SH-SY5Y (cell line): ENCODE measurements at regions not wholly inside any gene's neighbourhood (a gene's known extent, or its start where the extent isn't known, plus 50 kb on each side); places are given as distances from the start of the nearest gene placed in this dataset.

ENCODE experiments used
- GATA2 ChIP-seq: IDR thresholded peaks from 2 replicates; pipeline ENCODE4 v1.6.1; 2011; ENCODE audit warnings: mild to moderate bottlenecking, low read depth, low read length
- GATA3 ChIP-seq: IDR thresholded peaks from 2 replicates; pipeline ENCODE4 v1.6.1; 2011; ENCODE audit warnings: low read depth, mild to moderate bottlenecking, low read length, moderate library complexity

GRCh38 chr16:73526011-73526804, 478.3 kb upstream of the ZFHX3 start:
- TF ChIP-seq GATA2 (no peak), GATA3 (no peak)

GRCh38 chr16:73523209-73523608, 475.3 kb upstream of the ZFHX3 start:
- TF ChIP-seq GATA2 (no peak), GATA3 (no peak)

DNA sequence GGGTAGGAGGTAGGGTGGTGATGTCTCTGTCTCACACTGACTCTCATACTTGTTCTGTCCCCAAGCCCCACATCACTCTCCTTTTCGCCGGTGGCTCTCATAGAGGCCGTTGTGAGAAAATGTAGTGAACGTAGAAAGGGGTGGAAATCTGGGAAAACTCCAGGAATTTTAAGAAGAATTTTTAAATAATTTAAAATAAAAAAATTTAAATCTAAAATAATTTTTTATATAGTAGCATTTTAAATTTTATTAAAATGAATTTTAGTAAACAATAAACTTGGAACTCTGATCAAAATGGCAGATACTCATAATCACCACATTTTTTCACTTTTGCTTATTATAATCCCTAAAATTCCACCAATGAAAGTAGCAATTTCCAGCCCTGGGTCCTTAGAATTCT, 473.6 kb upstream of the ZFHX3 start:
- no peak for TF ChIP-seq GATA2
- TF ChIP-seq GATA3, result no peak

- TF ChIP-seq GATA2, result no peak
- TF ChIP-seq GATA3, result no peak
Observed at GRCh38 chr16:73515616-73516015, 467.7 kb upstream of the ZFHX3 start.

- TF ChIP-seq GATA2, result no peak
- TF ChIP-seq GATA3, result no peak
Observed at GRCh38 chr16:73510852-73511251, 462.9 kb upstream of the ZFHX3 start.

- TF ChIP-seq GATA2 (no peak), GATA3 (no peak)
Observed at GRCh38 chr16:73506568-73507056, 458.7 kb upstream of the ZFHX3 start.

GRCh38 chr16:73505577-73505976, 457.6 kb upstream of the ZFHX3 start:
- TF ChIP-seq GATA2 (no peak), GATA3 (no peak)

DNA sequence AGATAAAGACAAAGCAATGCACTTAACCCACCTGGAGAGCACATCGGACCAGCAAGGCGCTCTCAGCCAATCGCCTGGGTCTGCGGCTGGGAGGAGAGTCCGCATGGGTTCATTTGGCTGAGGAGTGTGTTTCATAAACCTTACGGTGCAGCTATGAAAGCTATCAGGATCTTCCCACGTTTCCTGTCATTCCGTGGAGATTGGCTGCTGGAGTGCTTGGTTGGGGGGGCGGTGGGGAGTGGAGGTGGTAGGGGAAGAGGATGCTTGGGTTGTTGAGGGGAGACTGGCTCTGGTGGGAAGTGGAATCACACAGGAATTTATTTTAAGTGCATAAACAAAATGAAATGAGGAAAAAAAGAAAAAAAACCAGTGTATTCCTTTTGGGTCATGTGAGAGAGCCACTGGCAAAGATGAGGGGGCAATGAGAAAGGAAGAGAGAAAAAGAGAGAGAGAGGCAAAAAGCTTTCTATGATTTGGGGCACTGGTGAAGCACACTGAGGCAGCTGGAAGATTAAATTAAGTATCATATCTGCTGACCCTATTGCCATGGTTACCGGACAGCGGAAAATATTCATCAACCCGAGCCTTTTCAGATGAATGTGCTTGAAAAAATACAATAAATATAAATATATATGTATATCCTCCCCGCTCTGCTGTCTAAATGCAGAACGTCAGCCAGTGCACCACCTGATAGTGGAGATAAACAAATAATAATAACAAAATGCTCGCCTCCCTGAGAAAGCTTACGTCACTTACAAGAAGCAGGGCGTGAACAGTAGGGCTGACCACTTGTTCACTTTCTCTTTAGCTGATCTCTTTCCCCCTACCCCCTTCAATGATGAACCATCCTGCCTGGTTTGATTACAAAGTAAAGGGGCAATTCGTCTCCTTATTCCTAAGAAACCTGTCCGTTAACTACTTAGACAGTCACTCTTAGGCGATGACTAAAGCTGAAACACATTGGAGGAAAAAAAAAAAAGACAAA, 457.0 kb upstream of the ZFHX3 start:
- TF ChIP-seq GATA2, result no peak
- TF ChIP-seq GATA3, result no peak

DNA sequence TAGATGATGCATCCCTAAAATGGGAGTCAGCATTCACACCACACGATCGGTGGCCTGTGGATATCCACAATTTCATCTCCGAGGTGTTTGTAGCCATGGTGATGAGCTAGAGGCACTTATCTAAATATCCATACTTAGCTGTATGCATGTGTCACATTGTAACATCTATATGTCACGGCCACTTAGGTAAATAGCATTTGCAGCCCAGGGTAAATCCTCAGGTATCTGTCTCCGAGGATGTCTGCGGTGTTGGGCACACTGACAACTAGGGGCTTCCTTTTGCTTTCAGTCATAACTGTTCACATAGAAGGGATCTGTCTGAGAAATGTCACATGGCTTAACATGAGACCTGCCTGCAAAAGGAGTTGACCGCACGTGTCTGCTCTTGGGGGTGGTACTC, 455.2 kb upstream of the ZFHX3 start:
- no peak for TF ChIP-seq GATA2
- no peak for TF ChIP-seq GATA3

GRCh38 chr16:73499276-73499675, 451.3 kb upstream of the ZFHX3 start:
- TF ChIP-seq GATA2 (no peak), GATA3 (no peak)

- TF ChIP-seq GATA3 (no peak), GATA2 (no peak)
Observed at GRCh38 chr16:73485880-73486279, 438.0 kb upstream of the ZFHX3 start.

- TF ChIP-seq GATA2, result no peak
- TF ChIP-seq GATA3, result no peak
Observed at GRCh38 chr16:73483934-73484711, 436.2 kb upstream of the ZFHX3 start.

DNA sequence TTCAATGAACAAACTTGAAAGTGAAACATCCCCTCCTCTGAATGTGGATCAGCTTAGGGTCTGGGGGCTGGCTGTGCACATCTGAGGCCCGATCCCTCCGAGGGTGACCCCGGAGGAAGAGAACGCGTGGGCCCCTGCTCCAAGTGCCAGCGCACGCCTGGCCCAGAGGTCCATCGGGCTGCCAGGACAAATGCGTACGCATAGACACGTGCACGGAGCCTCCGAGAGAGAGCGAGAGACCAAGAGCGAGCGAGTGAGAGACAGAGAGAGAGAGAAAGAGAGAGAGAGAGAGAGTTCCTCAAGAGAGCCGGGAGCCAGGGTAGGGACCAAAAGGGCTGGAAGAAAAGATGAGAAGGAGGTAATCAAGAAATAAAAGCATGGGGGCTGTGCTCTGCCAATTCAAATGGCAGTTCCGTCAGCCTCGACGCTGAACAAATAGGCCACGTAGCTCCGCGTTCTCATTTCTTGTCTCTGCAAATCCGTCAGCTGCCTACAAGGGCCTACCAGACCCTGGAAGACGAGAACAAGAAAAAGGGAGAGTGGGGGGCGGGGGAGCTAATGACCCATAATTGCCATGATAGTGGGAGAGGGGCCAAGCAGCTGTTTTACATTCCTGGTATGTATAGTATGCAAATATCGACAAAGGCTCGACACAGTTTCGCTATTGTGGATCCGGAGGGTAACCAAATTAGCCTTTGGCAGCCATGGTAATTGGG, 435.3 kb upstream of the ZFHX3 start:
- TF ChIP-seq GATA3 (no peak), GATA2 (no peak)
